GM12874 (cell line): ENCODE measurements at regions not wholly inside any gene's neighbourhood (a gene's known extent, or its start where the extent isn't known, plus 50 kb on each side); places are given as distances from the start of the nearest gene placed in this dataset.

Source experiments
- CTCF ChIP-seq: IDR thresholded peaks from 2 replicates; pipeline ENCODE4 v1.5.1; 2011; ENCODE audit warnings: low read depth, mild to moderate bottlenecking, control low read depth, low read length, moderate library complexity; ENCODE audit not compliant: insufficient read depth

GRCh38 chr16:80074329-80074728, 466.5 kb upstream of the DYNLRB2 start:
- TF ChIP-seq CTCF = no peak

GRCh38 chr16:80071964-80072456, 468.8 kb upstream of the DYNLRB2 start:
- no peak for TF ChIP-seq CTCF

GRCh38 chr16:80066805-80067580, 466.5 kb upstream of the MAF start:
- no peak for TF ChIP-seq CTCF

GRCh38 chr16:80065541-80065940, 465.0 kb upstream of the MAF start:
- no peak for TF ChIP-seq CTCF

- no peak for TF ChIP-seq CTCF
These were observed 463.2 kb upstream of the MAF start for GRCh38 chr16:80063713-80064069.

GRCh38 chr16:80063031-80063712, 462.6 kb upstream of the MAF start:
- TF ChIP-seq CTCF = no peak

- TF ChIP-seq CTCF = no peak
These were observed 462.0 kb upstream of the MAF start for GRCh38 chr16:80062361-80063030.
